Ovary (tissue), 3 donors: ENCODE measurements at regions not wholly inside any gene's neighbourhood (a gene's known extent, or its start where the extent isn't known, plus 50 kb on each side); places are given as distances from the start of the nearest gene placed in this dataset.

Source experiments
- POLR2A ChIP-seq: fragments of 450-650 bp; IDR thresholded peaks from one replicate; pipeline ENCODE4 v1.6.1; 2017; ENCODE audit warnings: antibody characterized with exemption, mild to moderate bottlenecking, moderate library complexity
- TF ChIP-seq, protein P1 (sequence below), 3 donors: fragments of 450-650 bp in 2 of 3; fragments of 200-600 bp in 1 of 3; IDR thresholded peaks; one replicate each; pipeline versions ENCODE4 v1.5.1 to v1.8.0; 2016 to 2022; ENCODE audit warnings: antibody characterized with exemption in 3 of 3, mild to moderate bottlenecking in 1 of 3
- donor health status: DM: no; HTN: no; CAD: no.

DNA sequence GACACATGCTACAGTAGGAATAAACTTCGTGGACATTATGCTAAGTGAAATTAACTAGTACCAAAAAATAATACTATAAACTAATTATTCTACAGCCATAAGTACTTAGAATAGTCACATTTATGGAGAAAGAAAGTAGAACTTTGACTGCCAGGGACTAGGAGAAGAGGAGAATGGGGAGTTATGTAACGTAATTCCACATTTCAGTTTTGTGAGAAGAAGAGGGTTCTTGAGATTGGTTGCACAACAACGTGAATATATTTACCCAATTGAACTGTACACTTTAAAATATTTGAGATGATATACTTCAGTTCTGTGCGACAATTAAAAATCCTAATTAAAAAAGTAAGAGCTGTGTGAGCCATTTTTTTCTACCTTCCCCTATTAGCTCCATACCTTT, 1412.9 kb downstream of the PLA2G4A start:
- TF ChIP-seq, protein P1, sequence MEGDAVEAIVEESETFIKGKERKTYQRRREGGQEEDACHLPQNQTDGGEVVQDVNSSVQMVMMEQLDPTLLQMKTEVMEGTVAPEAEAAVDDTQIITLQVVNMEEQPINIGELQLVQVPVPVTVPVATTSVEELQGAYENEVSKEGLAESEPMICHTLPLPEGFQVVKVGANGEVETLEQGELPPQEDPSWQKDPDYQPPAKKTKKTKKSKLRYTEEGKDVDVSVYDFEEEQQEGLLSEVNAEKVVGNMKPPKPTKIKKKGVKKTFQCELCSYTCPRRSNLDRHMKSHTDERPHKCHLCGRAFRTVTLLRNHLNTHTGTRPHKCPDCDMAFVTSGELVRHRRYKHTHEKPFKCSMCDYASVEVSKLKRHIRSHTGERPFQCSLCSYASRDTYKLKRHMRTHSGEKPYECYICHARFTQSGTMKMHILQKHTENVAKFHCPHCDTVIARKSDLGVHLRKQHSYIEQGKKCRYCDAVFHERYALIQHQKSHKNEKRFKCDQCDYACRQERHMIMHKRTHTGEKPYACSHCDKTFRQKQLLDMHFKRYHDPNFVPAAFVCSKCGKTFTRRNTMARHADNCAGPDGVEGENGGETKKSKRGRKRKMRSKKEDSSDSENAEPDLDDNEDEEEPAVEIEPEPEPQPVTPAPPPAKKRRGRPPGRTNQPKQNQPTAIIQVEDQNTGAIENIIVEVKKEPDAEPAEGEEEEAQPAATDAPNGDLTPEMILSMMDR (IDR thresholded peaks at IDR 0.05): no peak
- TF ChIP-seq POLR2A: no peak
